Progenitor cell of endocrine pancreas (in vitro differentiated cells): ENCODE measurements at regions not wholly inside any gene's neighbourhood (a gene's known extent, or its start where the extent isn't known, plus 50 kb on each side); places are given as distances from the start of the nearest gene placed in this dataset.

Experiments used
- DNase-seq: peaks from one replicate; pipeline ENCODE4 v3.0.0; 2021; ENCODE audit warnings: low spot score; ENCODE audit not compliant: unreplicated experiment
- H3K27ac Mint-ChIP-seq: 2 replicates; pipeline ENCODE4 v1.8.0; 2021; ENCODE audit warnings: mild to moderate bottlenecking, moderate library complexity, mixed read lengths
- H3K27me3 Mint-ChIP-seq: 2 replicates; pipeline ENCODE4 v1.8.0; 2021; ENCODE audit warnings: mixed read lengths
- H3K36me3 Mint-ChIP-seq: 2 replicates; pipeline ENCODE4 v1.8.0; 2022; ENCODE audit warnings: mixed read lengths; ENCODE audit not compliant: insufficient read depth
- H3K4me1 Mint-ChIP-seq: 2 replicates; pipeline ENCODE4 v1.8.0; 2021; ENCODE audit warnings: low read depth, mixed read lengths
- H3K4me3 Mint-ChIP-seq: 2 replicates; pipeline ENCODE4 v1.8.0; 2021; ENCODE audit warnings: low read depth, mild to moderate bottlenecking, moderate library complexity, mixed read lengths
- H3K9me3 Mint-ChIP-seq: 2 replicates; pipeline ENCODE4 v1.8.0; 2021; ENCODE audit warnings: low read depth, mixed read lengths
- CTCF ChIP-seq: fragments of 200-600 bp; sonication (generic); IDR thresholded peaks from one replicate; pipeline ENCODE4 v1.5.0; 2021; ENCODE audit warnings: antibody characterized with exemption, mild to moderate bottlenecking; ENCODE audit not compliant: unreplicated experiment

- H3K9me3 Mint-ChIP-seq: no peaks in the 10 kb centered on the region
- no peaks in the 10 kb centered on the region for H3K27me3 Mint-ChIP-seq
- no peak overlapping the region for H3K4me3 Mint-ChIP-seq
- no peaks in the 10 kb centered on the region for H3K36me3 Mint-ChIP-seq
- H3K4me1 Mint-ChIP-seq: peaks cover 14% of the 10 kb centered on the region
- no peak for TF ChIP-seq CTCF
- DNase-seq: no peak
- H3K27ac Mint-ChIP-seq: no peak overlapping the region
Measured at GRCh38 chr11:86141727-86142126, 72.8 kb upstream of the PICALM start.

- DNase-seq: no peak
- no peak for TF ChIP-seq CTCF
- Mint-ChIP-seq H3K27ac (no peak overlapping the region), H3K4me1 (peaks cover 11% of the 10 kb centered on the region), H3K36me3 (no peaks in the 10 kb centered on the region), H3K27me3 (no peaks in the 10 kb centered on the region), H3K9me3 (no peaks in the 10 kb centered on the region), H3K4me3 (no peak overlapping the region)
Measured at GRCh38 chr11:86140334-86140990, 71.6 kb upstream of the PICALM start.

- Mint-ChIP-seq H3K9me3 (no peaks in the 10 kb centered on the region), H3K27me3 (no peaks in the 10 kb centered on the region), H3K4me1 (peaks cover 4% of the 10 kb centered on the region), H3K27ac (no peak overlapping the region), H3K36me3 (no peaks in the 10 kb centered on the region), H3K4me3 (no peak overlapping the region)
- no peak for DNase-seq
- no peak for TF ChIP-seq CTCF
Measured at GRCh38 chr11:86138958-86139357, 70.1 kb upstream of the PICALM start.

- DNase-seq: no peak
- Mint-ChIP-seq H3K27me3 (no peaks in the 10 kb centered on the region), H3K9me3 (no peaks in the 10 kb centered on the region), H3K4me1 (peaks cover 4% of the 10 kb centered on the region), H3K4me3 (no peak overlapping the region), H3K36me3 (no peaks in the 10 kb centered on the region), H3K27ac (no peak overlapping the region)
- TF ChIP-seq CTCF: no peak
Measured at GRCh38 chr11:86136538-86136937, 67.7 kb upstream of the PICALM start.

GRCh38 chr11:86135319-86135714, 66.4 kb upstream of the PICALM start:
- Mint-ChIP-seq H3K27me3 (no peaks in the 10 kb centered on the region), H3K36me3 (no peaks in the 10 kb centered on the region), H3K4me3 (no peak overlapping the region), H3K4me1 (peaks cover 4% of the 10 kb centered on the region), H3K27ac (no peak overlapping the region), H3K9me3 (no peaks in the 10 kb centered on the region)
- no peak for TF ChIP-seq CTCF
- DNase-seq: no peak
